Ishikawa (cell line): ENCODE measurements at regions not wholly inside any gene's neighbourhood (a gene's known extent, or its start where the extent isn't known, plus 50 kb on each side); places are given as distances from the start of the nearest gene placed in this dataset.

Experiments
- CEBPB ChIP-seq: IDR thresholded peaks from 2 replicates; pipeline ENCODE4 v1.6.1; 2012
- CREB1 ChIP-seq: IDR thresholded peaks from 2 replicates; pipeline ENCODE4 v1.6.1; 2012; ENCODE audit warnings: low read depth
- EGR1 ChIP-seq: IDR thresholded peaks from 2 replicates; pipeline ENCODE4 v1.6.1; 2012
- EP300 ChIP-seq: IDR thresholded peaks from 2 replicates; pipeline ENCODE4 v1.6.1; 2012; ENCODE audit warnings: borderline replicate concordance
- FOXM1 ChIP-seq: IDR thresholded peaks from 2 replicates; pipeline ENCODE4 v1.6.1; 2012; ENCODE audit warnings: low read depth, borderline replicate concordance
- MAX ChIP-seq: IDR thresholded peaks from 2 replicates; pipeline ENCODE4 v1.6.1; 2012
- NFIC ChIP-seq: IDR thresholded peaks from 2 replicates; pipeline ENCODE4 v1.6.1; 2012
- RAD21 ChIP-seq: IDR thresholded peaks from 2 replicates; pipeline ENCODE4 v1.6.1; 2012; ENCODE audit warnings: low read depth
- REST ChIP-seq: IDR thresholded peaks from 2 replicates; pipeline ENCODE4 v1.6.1; 2012; ENCODE audit warnings: low read depth, mild to moderate bottlenecking
- TAF1 ChIP-seq: IDR thresholded peaks from 2 replicates; pipeline ENCODE4 v1.6.1; 2012; ENCODE audit warnings: low read depth, mild to moderate bottlenecking
- TCF12 ChIP-seq: IDR thresholded peaks from 2 replicates; pipeline ENCODE4 v1.6.1; 2012; ENCODE audit warnings: low read depth
- TEAD4 ChIP-seq: IDR thresholded peaks from 2 replicates; pipeline ENCODE4 v1.6.1; 2012
- USF1 ChIP-seq: IDR thresholded peaks from 2 replicates; pipeline ENCODE4 v1.6.1; 2012
- YY1 ChIP-seq: IDR thresholded peaks from 2 replicates; pipeline ENCODE4 v1.6.1; 2012; ENCODE audit warnings: low read depth
- ZBTB7A ChIP-seq: IDR thresholded peaks from 2 replicates; pipeline ENCODE4 v1.6.1; 2012; ENCODE audit warnings: low read depth

- TF ChIP-seq NFIC, result no peak
Measured at GRCh38 chr2:200051611-200051945, 96.2 kb downstream of the MAIP1 start.

- TF ChIP-seq CEBPB (no peak), EGR1 (no peak), ZBTB7A (no peak), RAD21 (no peak), NFIC (no peak), CREB1 (no peak), EP300 (no peak), USF1 (no peak), MAX (no peak), YY1 (no peak), TAF1 (no peak), TCF12 (no peak), REST (no peak), FOXM1 (no peak)
Measured at GRCh38 chr2:200052627-200053026, 97.2 kb downstream of the MAIP1 start.

GRCh38 chr2:200054681-200055468, 99.5 kb downstream of the MAIP1 start:
- no peak for TF ChIP-seq CREB1
- TF ChIP-seq REST, result no peak
- TF ChIP-seq NFIC, result no peak
- TF ChIP-seq TEAD4, result no peak
- peak; percentile 15; the same call in 1 of the 2 replicates for TF ChIP-seq RAD21

- TF ChIP-seq TCF12, result no peak
- TF ChIP-seq YY1, result no peak
- TF ChIP-seq MAX, result no peak
- no peak for TF ChIP-seq EP300
- TF ChIP-seq NFIC, result no peak
Measured at GRCh38 chr2:200056105-200056504, 100.7 kb downstream of the MAIP1 start.

GRCh38 chr2:200063155-200063554, 107.8 kb downstream of the MAIP1 start:
- TF ChIP-seq CEBPB, result no peak
- TF ChIP-seq ZBTB7A, result no peak
- no peak for TF ChIP-seq EP300
- no peak for TF ChIP-seq TCF12
- no peak for TF ChIP-seq USF1
- no peak for TF ChIP-seq REST
- no peak for TF ChIP-seq FOXM1
- TF ChIP-seq TAF1, result no peak
- TF ChIP-seq NFIC, result no peak
- no peak for TF ChIP-seq RAD21
- TF ChIP-seq CREB1, result no peak
- no peak for TF ChIP-seq MAX
- TF ChIP-seq TEAD4, result no peak
- no peak for TF ChIP-seq EGR1
- no peak for TF ChIP-seq YY1
